ENCODE measurements at regions not wholly inside any gene's neighbourhood (a gene's known extent, or its start where the extent isn't known, plus 50 kb on each side); places are given as distances from the start of the nearest gene placed in this dataset.

GRCh38 chr17:27974045-27974436 lies 68.4 kb upstream of the NLK start:
- DNase-seq, result no peak

- DNase-seq, result no peak
Observed at GRCh38 chr17:27974531-27975145, 67.8 kb upstream of the NLK start.

- no peak for DNase-seq
Observed at GRCh38 chr17:27975146-27976011, 67.1 kb upstream of the NLK start.

- no peak for DNase-seq
Observed at GRCh38 chr17:27976331-27976730, 66.1 kb upstream of the NLK start.

GRCh38 chr17:27977751-27978688 lies 64.5 kb upstream of the NLK start:
- no peak for DNase-seq

- no peak for DNase-seq
Observed at GRCh38 chr17:27978689-27979175, 63.7 kb upstream of the NLK start.

GRCh38 chr17:27980043-27980442 lies 62.4 kb upstream of the NLK start:
- no peak for DNase-seq

GRCh38 chr17:27981978-27982377 lies 60.5 kb upstream of the NLK start:
- no peak for DNase-seq

- DNase-seq, result no peak
Observed at GRCh38 chr17:27982688-27983087, 59.8 kb upstream of the NLK start.

- DNase-seq, result no peak
Observed at GRCh38 chr17:27983853-27984252, 58.6 kb upstream of the NLK start.

GRCh38 chr17:27984404-27984803 lies 58.1 kb upstream of the NLK start:
- no peak for DNase-seq

GRCh38 chr17:27984816-27985215 lies 57.7 kb upstream of the NLK start:
- no peak for DNase-seq

- no peak for DNase-seq
Observed at GRCh38 chr17:27985306-27985705, 57.2 kb upstream of the NLK start.

- no peak for DNase-seq
Observed at GRCh38 chr17:27985736-27986399, 56.6 kb upstream of the NLK start.

GRCh38 chr17:27986805-27987684 lies 55.4 kb upstream of the NLK start:
- no peak for DNase-seq

GRCh38 chr17:27989046-27989445 lies 53.4 kb upstream of the NLK start:
- DNase-seq, result no peak

- no peak for DNase-seq
Observed at GRCh38 chr17:27990100-27990499, 52.4 kb upstream of the NLK start.

- DNase-seq, result no peak
Observed at GRCh38 chr17:27990979-27991378, 51.5 kb upstream of the NLK start.

- no peak for DNase-seq
Observed at GRCh38 chr17:27991462-27991993, 50.9 kb upstream of the NLK start.

Data from NCI-H2081 (cell line).